HG03469 (cell line): ENCODE measurements at regions not wholly inside any gene's neighbourhood (a gene's known extent, or its start where the extent isn't known, plus 50 kb on each side); places are given as distances from the start of the nearest gene placed in this dataset.

ENCODE experiments used
- ATAC-seq: cut with Tn5 transposase; IDR thresholded peaks from one replicate; pipeline ENCODE4 v1.9.1; 2021; ENCODE audit warnings: mild to moderate bottlenecking, moderate library complexity, moderate number of reproducible peaks; ENCODE audit not compliant: unreplicated experiment

DNA sequence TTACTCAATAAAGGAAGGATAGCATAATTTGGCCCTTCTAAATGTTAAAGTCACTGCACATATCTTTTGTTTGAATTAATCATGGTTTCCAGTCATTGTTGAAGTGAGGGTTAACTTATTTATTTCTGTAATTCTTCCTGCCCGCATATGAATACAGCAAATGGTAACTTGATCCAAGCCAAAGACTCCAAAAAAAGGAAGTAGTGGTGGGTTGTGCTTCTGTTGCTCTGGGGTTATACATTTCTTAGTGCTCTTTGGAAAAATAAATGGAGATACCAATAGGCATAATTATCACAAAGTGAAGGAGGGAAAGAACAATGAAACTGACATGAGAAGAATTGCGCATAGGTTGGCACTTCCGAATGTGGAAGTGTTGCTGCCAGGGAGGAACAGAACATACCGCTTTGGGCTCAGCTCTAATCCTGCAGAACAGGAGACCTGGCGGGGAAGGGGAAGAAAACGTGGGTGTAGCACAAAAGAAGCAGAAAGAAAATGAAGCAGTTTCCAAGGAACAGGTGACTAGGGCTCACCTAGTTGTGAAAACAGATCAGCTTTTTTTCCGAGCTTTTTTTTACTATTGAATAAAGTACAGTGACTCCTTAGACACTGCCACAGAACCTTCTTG is 69.7 kb upstream of the TAF11L2 start:
- ATAC-seq, result no peak

DNA sequence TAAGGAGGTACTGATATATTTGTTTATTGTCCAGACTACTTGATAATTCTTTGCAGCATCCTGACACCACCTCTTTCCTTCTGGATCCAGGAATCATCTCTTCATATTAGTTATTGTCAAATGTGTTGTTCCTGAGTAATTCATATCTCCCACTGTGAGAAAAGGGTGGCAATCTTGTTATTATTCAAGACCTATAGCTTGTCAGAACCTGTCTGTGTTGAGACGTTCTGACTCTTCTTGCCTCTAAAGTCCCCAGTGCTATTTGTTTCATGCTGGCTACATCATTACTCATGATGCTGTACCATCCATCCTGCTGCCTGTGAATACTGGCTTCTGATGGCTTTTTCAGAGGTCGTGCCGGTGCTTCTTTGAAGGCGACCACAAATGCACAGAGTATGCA is 68.7 kb upstream of the TAF11L2 start:
- ATAC-seq, result no peak

DNA sequence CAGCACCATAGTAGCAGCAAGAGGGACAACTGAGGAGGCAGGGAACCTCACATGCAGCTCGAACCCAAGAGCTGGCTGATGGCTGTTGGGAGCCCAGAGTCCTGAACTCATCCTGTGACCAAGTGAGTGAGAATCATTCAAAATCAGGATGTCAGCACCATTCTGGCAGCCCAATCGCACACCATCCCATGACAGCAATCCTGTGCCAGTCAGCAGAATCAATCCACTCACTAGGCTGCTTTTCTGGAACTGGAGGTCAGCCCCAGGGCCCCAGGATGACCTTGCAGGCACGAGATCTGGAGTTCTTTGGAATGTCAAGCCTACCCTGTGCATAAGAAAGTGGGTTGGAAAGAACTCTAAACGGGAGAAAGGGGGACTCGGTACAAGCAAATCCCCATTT is 67.8 kb upstream of the TAF11L2 start:
- ATAC-seq, result no peak

DNA sequence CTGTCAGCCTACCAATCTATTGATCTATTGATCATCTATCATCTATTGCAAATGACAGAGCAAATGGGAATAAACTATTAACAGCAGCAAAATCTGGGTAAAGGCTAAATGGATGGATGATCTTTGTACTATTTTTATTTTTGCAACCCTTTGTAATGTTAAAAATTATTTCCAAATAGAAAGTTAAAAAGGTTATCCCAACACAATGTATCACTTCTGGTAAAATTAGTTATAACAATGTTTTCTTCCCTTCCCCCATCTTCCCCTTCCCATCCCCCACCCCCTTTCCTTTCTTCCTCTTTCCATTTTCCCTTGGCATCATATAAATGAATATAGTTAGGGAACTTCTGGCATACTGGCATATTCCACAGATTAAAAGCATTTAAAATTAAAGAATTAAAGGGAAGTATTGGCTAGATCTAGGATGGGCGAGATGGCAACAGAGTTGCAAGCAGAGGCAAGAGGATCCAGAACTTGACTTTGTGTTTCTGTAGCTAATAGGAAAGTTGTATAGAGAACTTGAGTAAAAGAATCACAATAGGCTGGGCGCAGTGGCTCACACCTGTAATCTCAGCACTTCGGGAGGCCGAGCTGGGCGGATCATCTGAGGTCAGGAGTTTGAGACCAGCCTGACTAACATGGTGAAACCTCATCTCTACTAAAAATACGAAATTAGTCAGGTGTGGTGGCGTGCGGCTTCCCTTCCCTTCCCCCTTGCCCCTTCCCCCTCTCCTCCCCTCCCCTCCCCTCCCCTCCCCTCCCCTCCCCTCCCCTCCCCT is 66.6 kb upstream of the TAF11L2 start:
- ATAC-seq, result no peak

DNA sequence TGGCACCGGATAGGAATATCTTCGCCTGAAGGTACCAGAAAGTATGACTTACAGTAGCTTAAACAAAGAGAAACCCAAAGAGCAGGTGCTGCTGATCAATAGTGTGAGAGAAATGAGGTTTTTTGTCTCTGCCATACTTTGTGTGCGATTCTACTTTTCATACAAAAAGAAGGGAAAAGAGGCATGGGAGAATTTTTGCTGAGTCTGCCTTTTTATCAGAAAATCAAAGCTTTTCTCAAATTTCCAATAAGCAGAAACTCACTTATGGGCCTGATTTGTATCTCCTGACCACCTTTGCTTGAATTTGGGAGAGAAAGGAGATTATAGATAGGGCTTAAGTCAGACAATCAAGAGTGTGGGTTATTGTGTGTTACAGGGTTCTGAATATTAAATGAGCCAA is 65.5 kb upstream of the TAF11L2 start:
- ATAC-seq, result no peak

DNA sequence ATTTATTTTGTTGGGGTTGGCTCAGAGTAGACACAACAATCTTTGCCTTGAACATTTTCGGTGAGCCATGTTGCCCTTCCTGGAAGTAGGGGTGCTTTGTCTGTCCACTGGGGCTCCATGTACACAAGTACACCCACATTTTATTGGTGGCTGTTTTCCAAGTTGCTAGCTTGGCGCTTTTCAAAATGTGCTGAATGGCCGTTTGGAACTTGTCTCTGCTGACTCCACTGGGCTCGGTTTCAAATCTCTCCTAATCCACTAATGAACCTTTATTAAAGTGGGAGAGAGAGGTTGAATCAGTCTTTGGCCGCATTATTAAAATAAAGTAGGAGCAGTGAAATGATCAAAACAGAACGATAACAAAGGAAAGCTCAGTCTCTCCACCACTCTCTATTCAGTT is 64.6 kb upstream of the TAF11L2 start:
- no peak for ATAC-seq

DNA sequence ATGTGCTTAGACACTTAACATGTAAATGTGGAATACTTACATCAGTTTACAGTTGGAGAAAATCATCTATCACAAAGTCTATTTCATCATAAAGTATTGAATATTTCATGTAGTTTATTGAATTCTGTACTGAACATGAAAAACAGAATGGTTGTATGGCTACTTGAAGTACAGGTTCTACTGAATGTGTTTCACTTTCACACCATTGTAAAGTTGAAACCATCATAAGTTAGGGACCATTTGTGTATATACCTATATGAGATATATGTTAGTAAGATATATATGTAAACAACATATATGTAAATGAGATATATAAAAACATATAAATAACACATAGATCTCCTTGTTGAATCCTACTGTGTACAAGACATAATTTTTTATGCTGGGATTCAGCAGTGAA is 63.0 kb upstream of the TAF11L2 start:
- ATAC-seq, result peak; percentile 58

DNA sequence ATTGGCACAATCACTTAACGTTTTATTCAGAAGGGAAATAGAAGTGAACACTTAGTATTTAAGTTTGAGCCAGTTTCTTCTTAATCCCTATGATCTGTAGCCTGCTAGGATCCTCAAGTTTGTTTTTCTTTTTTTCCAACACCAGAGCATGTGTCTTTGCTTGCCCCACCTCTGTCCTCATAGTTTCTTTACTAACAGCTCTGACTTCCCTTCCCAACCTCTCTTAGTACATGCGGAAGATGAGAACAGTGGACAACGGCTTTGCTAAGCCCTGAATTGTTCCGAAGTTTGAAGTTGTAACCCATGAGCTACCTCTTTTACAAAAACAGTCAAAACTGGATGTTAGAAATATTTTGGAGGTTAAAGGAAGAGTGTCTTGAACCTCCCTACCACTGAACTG is 61.7 kb upstream of the TAF11L2 start:
- peak; percentile 28 for ATAC-seq

DNA sequence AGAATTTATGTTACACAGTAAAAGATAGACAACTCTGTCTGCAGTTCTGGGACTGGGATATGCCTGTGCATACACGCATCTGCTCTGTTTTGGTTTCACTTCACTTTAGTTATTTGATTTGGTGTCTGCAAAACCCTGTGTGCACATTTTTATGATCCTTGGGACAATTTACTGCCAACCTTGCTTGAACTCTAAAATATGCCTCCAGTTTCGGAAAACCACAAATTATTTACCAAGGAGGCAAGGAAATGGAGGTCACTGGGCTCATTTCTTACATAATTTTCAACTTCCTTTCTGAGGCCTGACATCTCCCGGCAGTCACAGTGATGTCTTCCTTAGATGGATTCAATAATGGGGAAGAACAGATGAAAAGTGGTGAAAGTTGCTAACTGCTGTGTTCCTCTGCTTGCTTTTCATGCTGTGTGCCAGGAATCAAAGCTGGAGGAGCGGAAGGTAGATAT is 61.2 kb upstream of the TAF11L2 start:
- ATAC-seq, result peak; percentile 51

DNA sequence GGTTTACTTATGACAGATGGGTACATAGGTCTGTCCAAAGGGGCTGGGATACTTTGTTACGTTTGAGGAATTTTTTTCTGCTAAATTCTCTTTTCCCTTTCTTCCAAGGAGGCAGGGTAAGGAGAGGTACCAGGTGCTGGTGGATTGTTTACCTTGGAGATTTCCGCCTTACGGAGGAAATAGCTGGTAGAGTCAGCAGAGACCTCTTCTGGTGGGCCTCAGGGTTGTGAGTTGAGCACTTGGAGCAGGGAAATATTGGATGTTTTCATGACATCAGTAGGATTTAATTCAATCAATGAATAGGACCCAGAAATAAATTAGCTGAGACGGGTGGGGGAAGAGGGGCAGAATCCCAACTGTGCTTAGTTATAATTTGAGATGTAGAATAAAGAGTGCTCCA is 60.0 kb upstream of the TAF11L2 start:
- ATAC-seq, result no peak

DNA sequence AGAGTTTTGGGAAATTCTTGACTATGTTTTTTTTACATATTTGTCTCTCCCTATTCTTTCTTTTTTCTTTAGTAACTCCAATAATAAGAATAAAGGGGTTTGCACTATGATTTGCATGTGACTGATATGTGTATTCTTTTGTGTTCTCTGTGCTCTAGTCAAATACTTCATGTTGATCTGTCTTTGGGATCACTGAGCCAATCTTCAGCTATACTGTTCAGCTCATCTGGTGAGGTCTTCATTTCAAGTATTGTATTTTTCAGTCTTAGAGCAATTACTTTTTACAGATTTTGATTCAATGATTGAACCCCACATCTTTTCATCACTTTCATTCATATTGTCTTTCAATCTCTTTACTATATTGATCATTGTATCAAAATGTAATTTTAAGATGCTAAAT is 58.1 kb upstream of the TAF11L2 start:
- no peak for ATAC-seq

DNA sequence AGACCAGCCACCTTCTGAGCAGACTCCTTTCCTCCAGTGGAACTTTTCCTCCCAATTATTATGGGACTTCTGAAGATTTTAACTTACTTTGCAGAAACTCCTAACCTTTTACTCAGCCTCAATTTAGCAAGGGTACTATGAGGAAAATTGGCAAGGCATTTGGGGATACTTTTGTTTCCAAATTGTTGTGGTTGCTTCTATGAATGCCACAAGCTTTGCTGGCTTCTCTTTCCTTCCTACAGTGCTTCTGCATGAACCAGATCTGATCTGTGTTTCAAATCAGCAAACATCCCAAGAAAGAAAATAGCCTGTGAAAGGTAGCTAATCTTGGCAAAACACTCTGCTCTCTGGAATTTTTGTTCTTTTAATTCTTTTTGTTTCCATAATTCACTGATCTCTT is 57.3 kb upstream of the TAF11L2 start:
- no peak for ATAC-seq

DNA sequence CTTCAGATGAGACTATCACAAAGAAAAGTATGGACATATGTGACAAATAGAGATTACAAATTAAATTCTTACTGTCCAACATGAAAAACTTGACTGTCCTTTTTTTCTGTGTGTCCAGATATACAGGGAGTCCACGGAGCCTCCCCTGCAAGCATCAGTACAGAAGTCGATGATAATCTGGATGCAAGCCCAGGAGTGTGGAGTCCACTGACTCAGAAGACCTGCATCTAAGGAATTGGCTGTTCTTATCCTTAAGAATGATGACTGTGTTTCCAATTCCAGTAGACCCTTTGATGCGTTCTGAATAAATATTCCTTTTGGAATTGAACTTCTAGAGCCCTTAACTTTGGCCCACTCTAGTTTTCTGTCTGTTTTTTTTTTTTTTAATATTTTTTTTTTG is 56.7 kb upstream of the TAF11L2 start:
- ATAC-seq, result no peak

DNA sequence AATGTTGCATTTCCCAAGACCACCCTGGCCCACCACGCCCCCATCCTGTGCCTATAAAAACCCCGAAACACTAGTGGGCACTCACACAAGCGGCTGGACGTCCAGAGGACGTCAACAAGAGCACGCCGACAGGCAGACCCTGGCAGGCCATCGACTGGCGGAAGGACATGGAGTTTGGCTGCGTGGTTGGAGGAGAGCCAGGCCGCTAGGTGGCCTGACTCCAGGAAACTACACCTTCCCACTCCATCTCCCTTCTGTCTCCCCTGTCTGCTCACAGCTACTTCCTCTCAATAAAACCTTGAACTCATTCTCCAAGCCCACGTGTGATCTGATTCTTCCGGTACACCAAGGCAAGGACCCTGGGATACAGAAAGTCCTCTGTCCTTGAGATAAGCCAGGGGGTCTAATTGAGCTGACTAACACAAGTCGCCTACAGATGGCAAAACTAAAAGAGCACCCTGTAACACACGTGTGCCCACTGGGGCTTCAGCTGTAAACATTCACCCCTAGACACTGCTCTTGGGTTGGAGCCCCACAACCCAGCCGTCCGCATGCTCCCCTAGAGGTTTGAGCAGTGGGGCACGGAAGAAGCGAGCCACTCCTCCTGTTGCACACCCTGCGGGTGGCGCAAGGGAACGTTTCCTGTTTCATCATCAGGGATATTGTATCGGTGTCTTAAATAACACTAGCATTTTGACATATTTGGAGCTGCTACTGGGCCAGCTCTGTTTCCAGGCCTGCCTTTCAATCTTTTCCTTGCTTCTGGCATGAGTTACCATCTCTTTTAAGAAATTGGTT is 54.5 kb upstream of the TAF11L2 start:
- ATAC-seq, result no peak

DNA sequence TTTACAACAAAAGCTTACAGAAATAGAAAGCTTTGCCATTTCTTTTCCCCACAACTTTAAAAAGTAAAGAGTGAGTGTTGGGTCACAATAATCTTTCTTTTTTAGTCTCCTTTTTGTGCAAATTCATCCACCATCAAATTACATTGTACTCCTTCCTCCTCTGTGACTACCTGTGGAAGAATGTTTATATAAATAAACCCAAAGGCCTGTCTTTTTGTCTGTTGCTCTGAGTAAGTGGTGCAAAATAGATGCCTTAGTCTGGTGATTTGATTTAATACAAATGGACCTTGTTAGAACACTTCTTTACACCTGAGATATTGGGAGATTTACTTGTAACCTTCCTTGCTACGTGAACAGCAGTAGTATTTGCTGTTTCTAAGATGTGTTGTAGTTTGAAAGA is 53.5 kb upstream of the TAF11L2 start:
- ATAC-seq, result no peak

DNA sequence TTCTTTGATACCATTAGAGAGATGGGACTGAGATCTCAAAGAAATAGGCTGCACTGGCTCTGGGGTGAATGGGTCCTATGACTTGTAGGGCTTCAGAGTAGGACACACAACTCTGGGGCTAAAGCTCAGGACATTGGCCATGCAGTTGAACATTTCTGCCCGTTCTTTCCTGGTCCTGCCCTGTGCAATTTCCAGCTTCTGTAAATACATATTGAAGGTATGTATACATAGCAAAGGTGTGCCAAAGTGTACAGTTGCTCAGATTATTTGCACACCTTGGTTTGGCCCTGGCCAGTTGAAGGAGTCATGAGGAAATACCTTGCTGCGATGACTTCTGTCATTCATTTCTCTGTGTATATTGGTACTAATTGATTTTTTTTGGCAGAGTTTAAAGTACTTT is 52.8 kb upstream of the TAF11L2 start:
- no peak for ATAC-seq
